HG02970 (cell line): ENCODE measurements at regions not wholly inside any gene's neighbourhood (a gene's known extent, or its start where the extent isn't known, plus 50 kb on each side); places are given as distances from the start of the nearest gene placed in this dataset.

Experiments used
- ATAC-seq: cut with Tn5 transposase; IDR thresholded peaks from one replicate; pipeline ENCODE4 v1.9.1; 2021; ENCODE audit warnings: mild to moderate bottlenecking, moderate library complexity, moderate number of reproducible peaks; ENCODE audit not compliant: unreplicated experiment, low FRiP score

GRCh38 chr5:2575871-2576270, 175.6 kb downstream of the IRX2 start:
- ATAC-seq: no peak

- no peak for ATAC-seq
Observed at GRCh38 chr5:2575292-2575691, 176.2 kb downstream of the IRX2 start.

GRCh38 chr5:2574155-2574554, 177.3 kb downstream of the IRX2 start:
- no peak for ATAC-seq

GRCh38 chr5:2570586-2570985, 180.9 kb downstream of the IRX2 start:
- no peak for ATAC-seq

GRCh38 chr5:2569774-2570542, 181.5 kb downstream of the IRX2 start:
- ATAC-seq: no peak

- ATAC-seq: no peak
Observed at GRCh38 chr5:2569176-2569575, 182.3 kb downstream of the IRX2 start.

- ATAC-seq: no peak
Observed at GRCh38 chr5:2566284-2566683, 185.2 kb downstream of the IRX2 start.

GRCh38 chr5:2565147-2565546, 186.3 kb downstream of the IRX2 start:
- ATAC-seq: no peak

- ATAC-seq: no peak
Observed at GRCh38 chr5:2563046-2563445, 188.4 kb downstream of the IRX2 start.

GRCh38 chr5:2562036-2562435, 189.4 kb downstream of the IRX2 start:
- ATAC-seq: no peak

GRCh38 chr5:2560435-2560834, 191.0 kb downstream of the IRX2 start:
- no peak for ATAC-seq

- no peak for ATAC-seq
Observed at GRCh38 chr5:2557435-2557834, 194.0 kb downstream of the IRX2 start.

GRCh38 chr5:2556375-2556966, 195.0 kb downstream of the IRX2 start:
- no peak for ATAC-seq

GRCh38 chr5:2553611-2554010, 197.9 kb downstream of the IRX2 start:
- ATAC-seq: no peak

GRCh38 chr5:2550509-2550908, 201.0 kb downstream of the IRX2 start:
- ATAC-seq: no peak

GRCh38 chr5:2549900-2550299, 201.6 kb downstream of the IRX2 start:
- ATAC-seq: no peak

- ATAC-seq: no peak
Observed at GRCh38 chr5:2549354-2549753, 202.1 kb downstream of the IRX2 start.

- ATAC-seq: no peak
Observed at GRCh38 chr5:2546938-2547337, 204.5 kb downstream of the IRX2 start.

GRCh38 chr5:2544003-2544402, 207.5 kb downstream of the IRX2 start:
- ATAC-seq: no peak

GRCh38 chr5:2542821-2543220, 208.7 kb downstream of the IRX2 start:
- ATAC-seq: no peak

GRCh38 chr5:2542026-2542425, 209.5 kb downstream of the IRX2 start:
- no peak for ATAC-seq

- no peak for ATAC-seq
Observed at GRCh38 chr5:2538169-2538568, 213.3 kb downstream of the IRX2 start.
